GM12878 (cell line): ENCODE measurements at regions not wholly inside any gene's neighbourhood (a gene's known extent, or its start where the extent isn't known, plus 50 kb on each side); places are given as distances from the start of the nearest gene placed in this dataset.

Experiments
- ASH2L ChIP-seq: fragments of 300-600, 200-600 bp; sonication (generic); IDR thresholded peaks from 2 replicates; pipeline ENCODE4 v1.6.1; 2017; ENCODE audit warnings: low read depth, mild to moderate bottlenecking, borderline replicate concordance
- BCLAF1 ChIP-seq: fragments of 450-650 bp; IDR thresholded peaks from 2 replicates; pipeline ENCODE4 v1.6.1; 2017; ENCODE audit warnings: antibody characterized with exemption, mild to moderate bottlenecking, moderate library complexity
- EZH2 ChIP-seq: IDR thresholded peaks from 2 replicates; pipeline ENCODE4 v1.6.1; 2012; ENCODE audit warnings: low read depth, mild to moderate bottlenecking, control low read depth, inconsistent platforms, low read length, borderline replicate concordance; ENCODE audit not compliant: control insufficient read depth
- FOS ChIP-seq: IDR thresholded peaks from 3 replicates; pipeline ENCODE4 v1.6.1; 2011; ENCODE audit warnings: borderline replicate concordance; ENCODE audit not compliant: insufficient read length; ENCODE audit errors: extremely low read depth
- FOXM1 ChIP-seq: IDR thresholded peaks from 2 replicates; pipeline ENCODE4 v1.6.1; 2012; ENCODE audit warnings: low read depth, mild to moderate bottlenecking, inconsistent platforms, low read length, moderate library complexity
- JUNB ChIP-seq: IDR thresholded peaks from 2 replicates; pipeline ENCODE4 v1.6.1; 2016; ENCODE audit warnings: antibody characterized with exemption, mild to moderate bottlenecking
- PBX3 ChIP-seq: IDR thresholded peaks from 2 replicates; pipeline ENCODE4 v1.6.1; 2011; ENCODE audit warnings: mild to moderate bottlenecking, low read depth, low read length, moderate library complexity; ENCODE audit not compliant: insufficient replicate concordance
- SMC3 ChIP-seq: IDR thresholded peaks from 2 replicates; pipeline ENCODE4 v1.6.1; 2011; ENCODE audit warnings: low read length, improper control_type of control experiment, borderline replicate concordance
- SPI1 ChIP-seq: IDR thresholded peaks from 2 replicates; pipeline ENCODE4 v1.6.1; 2011; ENCODE audit warnings: low read depth, mild to moderate bottlenecking, low read length, moderate library complexity, borderline replicate concordance; ENCODE audit not compliant: insufficient read depth
- ZNF592 ChIP-seq: fragments of 450-650 bp; IDR thresholded peaks from 2 replicates; pipeline ENCODE4 v1.6.1; 2017; ENCODE audit warnings: mild to moderate bottlenecking, moderate library complexity

GRCh38 chr13:91112924-91113277 lies 234.6 kb upstream of the MIR17HG start (continued):
- TF ChIP-seq ASH2L (no peak), FOS (no peak), JUNB (no peak), SMC3 (no peak), EZH2 (no peak), BCLAF1 (no peak), SPI1 (no peak), ZNF592 (no peak), PBX3 (no peak), FOXM1 (no peak)
